PC-3 (cell line): ENCODE measurements at regions not wholly inside any gene's neighbourhood (a gene's known extent, or its start where the extent isn't known, plus 50 kb on each side); places are given as distances from the start of the nearest gene placed in this dataset.

ENCODE experiments used
- ATAC-seq: fragments of 200-7000 bp; cut with Tn5 transposase; 2 replicates; pipeline ENCODE4 v1.9.1; 2020; ENCODE audit warnings: mild to moderate bottlenecking, moderate library complexity
- BruUV-seq: library from RNA; stranded (reverse); fragments of 400-500 nt; replicated peaks from 2 replicates; lab custom pipeline; 2021; lab: Mats Ljungman, UMichigan
- CTCF ChIA-PET: fragments of 300-600 bp; sonication (Branson Sonifier 250); formaldehyde crosslinking; loops from one replicate; lab custom pipeline; 2022; ENCODE audit warnings: antibody characterized with exemption; lab: Charles Lee
- POLR2A ChIA-PET: fragments of 300-600 bp; sonication (Branson Sonifier 250); formaldehyde crosslinking; loops from one replicate; lab custom pipeline; 2022; ENCODE audit warnings: antibody characterized with exemption; ENCODE audit not compliant: unreplicated experiment; lab: Charles Lee
- DNase-seq: peaks from one replicate; pipeline ENCODE4 v3.0.0-alpha.2; 2015
- H2AFZ ChIP-seq: fragments of 300-600 bp; sonication (generic); 2 replicates; pipeline ENCODE4 v1.6.0; 2016; ENCODE audit warnings: antibody characterized with exemption, low read length
- H3F3A ChIP-seq: fragments of 300-600 bp; sonication (generic); one replicate; pipeline ENCODE4 v1.6.0; 2017; ENCODE audit warnings: antibody characterized with exemption, low read length, control low read depth, mild to moderate bottlenecking; ENCODE audit not compliant: unreplicated experiment
- H3K27ac ChIP-seq: fragments of 300-600 bp; sonication (generic); 2 replicates; pipeline ENCODE4 v1.5.1; 2016; ENCODE audit warnings: mild to moderate bottlenecking, low read length
- H3K27me3 ChIP-seq: fragments of 300-600 bp; sonication (generic); 2 replicates; pipeline ENCODE4 v1.6.1; 2016; ENCODE audit warnings: low read length, mixed read lengths
- H3K36me3 ChIP-seq: fragments of 300-600 bp; sonication (generic); 2 replicates; pipeline ENCODE4 v1.6.1; 2016; ENCODE audit warnings: low read depth, mixed run types, low read length, mixed read lengths
- H3K4me1 ChIP-seq: fragments of 300-600 bp; sonication (generic); 2 replicates; pipeline ENCODE4 v1.5.1; 2016; ENCODE audit warnings: low read length; ENCODE audit not compliant: insufficient read depth
- H3K4me2 ChIP-seq: fragments of 300-600 bp; sonication (generic); 2 replicates; pipeline ENCODE4 v1.6.0; 2016; ENCODE audit warnings: low read length
- H3K4me3 ChIP-seq: fragments of 300-600 bp; sonication (generic); 2 replicates; pipeline ENCODE4 v1.5.1; 2016; ENCODE audit warnings: mild to moderate bottlenecking, low read length, mixed read lengths
- H3K79me2 ChIP-seq: fragments of 300-600 bp; sonication (generic); 2 replicates; pipeline ENCODE4 v1.6.1; 2017; ENCODE audit warnings: low read length, mixed read lengths
- H3K9ac ChIP-seq: fragments of 300-600 bp; sonication (generic); 2 replicates; pipeline ENCODE4 v1.6.0; 2016; ENCODE audit warnings: mild to moderate bottlenecking, low read length
- H3K9me2 ChIP-seq: fragments of 300-600 bp; sonication (generic); replicated peaks from 2 replicates; pipeline ENCODE4 v1.6.1; 2016; ENCODE audit warnings: mixed run types, low read length, mixed read lengths
- H3K9me3 ChIP-seq: fragments of 300-600 bp; sonication (generic); 2 replicates; pipeline ENCODE4 v1.6.1; 2016; ENCODE audit warnings: low read length, mixed read lengths
- H4K20me1 ChIP-seq: fragments of 300-600 bp; sonication (generic); 2 replicates; pipeline ENCODE4 v1.6.1; 2016; ENCODE audit warnings: low read length, mixed read lengths
- CTCF ChIP-seq: fragments of 300-600 bp; sonication (generic); conservative IDR thresholded peaks from 2 replicates; pipeline ENCODE4 v1.5.1; 2017; ENCODE audit warnings: antibody characterized with exemption, low read depth, mild to moderate bottlenecking, low read length
- EZH2 ChIP-seq: fragments of 300-600 bp; sonication (generic); IDR thresholded peaks from one replicate; pipeline ENCODE4 v1.6.1; 2017; ENCODE audit warnings: antibody characterized with exemption, mild to moderate bottlenecking, low read length; ENCODE audit not compliant: unreplicated experiment
- EZH2phosphoT487 ChIP-seq: fragments of 300-600 bp; sonication (generic); IDR thresholded peaks from 2 replicates; pipeline ENCODE4 v1.6.1; 2018; ENCODE audit warnings: mild to moderate bottlenecking, antibody characterized with exemption, low read length, borderline replicate concordance
- intact Hi-C: fragments of 100-400 bp; cut with micrococcal nuclease; formaldehyde crosslinking; loops from 2 replicates; pipeline ENCODE4 v1.9.0; 2023

GRCh38 chr14:82915381-82915780, 1381.7 kb upstream of the SEL1L start:
- Histone ChIP-seq H3K4me3 (no peak overlapping the region), H2AFZ (no peak overlapping the region), H3K27ac (no peak overlapping the region), H3K36me3 (no peaks in the 10 kb centered on the region), H3K9me2 (no peaks in the 10 kb centered on the region), H3K79me2 (no peaks in the 10 kb centered on the region), H3K4me1 (no peaks in the 10 kb centered on the region), H3K27me3 (no peaks in the 10 kb centered on the region), H3K4me2 (no peak overlapping the region), H4K20me1 (no peaks in the 10 kb centered on the region), H3K9me3 (0 out of 2 replicates have a peak, but pooled peaks cover 7% of the 10 kb centered on the region), H3F3A (no peaks in the 10 kb centered on the region), H3K9ac (no peak overlapping the region)
- POLR2A ChIA-PET = no interaction called here
- DNase-seq (no peak), ATAC-seq (no peak)
- BruUV-seq = no TSS peak
- no peak for TF ChIP-seq CTCF
- no peak for TF ChIP-seq EZH2phosphoT487
- TF ChIP-seq EZH2 = no peak
- intact Hi-C loops = no loop called here
- CTCF ChIA-PET = no interaction called here

- Histone ChIP-seq H3K27ac (no peak overlapping the region), H2AFZ (no peak overlapping the region), H3K9me3 (peaks cover 12% of the 10 kb centered on the region), H3K9me2 (no peaks in the 10 kb centered on the region), H3K4me3 (no peak overlapping the region), H3K9ac (no peak overlapping the region), H4K20me1 (no peaks in the 10 kb centered on the region), H3F3A (no peaks in the 10 kb centered on the region), H3K27me3 (no peaks in the 10 kb centered on the region), H3K4me2 (no peak overlapping the region), H3K79me2 (no peaks in the 10 kb centered on the region), H3K36me3 (no peaks in the 10 kb centered on the region), H3K4me1 (no peaks in the 10 kb centered on the region)
- DNase-seq = no peak
- ChIA-PET POLR2A (no interaction called here), CTCF (no interaction called here)
- TF ChIP-seq CTCF = no peak
- TF ChIP-seq EZH2 = no peak
- no peak for TF ChIP-seq EZH2phosphoT487
- BruUV-seq = no TSS peak
- no peak for ATAC-seq
- intact Hi-C loops = no loop called here
Measured at GRCh38 chr14:82935691-82936090, 1402.0 kb upstream of the SEL1L start.

GRCh38 chr14:82951171-82951570, 1417.5 kb upstream of the SEL1L start:
- H3K9me3 ChIP-seq = 0 out of 2 replicates have a peak, but pooled peaks cover 11% of the 10 kb centered on the region
- no TSS peak for BruUV-seq
- intact Hi-C loops = no loop called here

More at GRCh38 chr14:82951171-82951570, 1417.5 kb upstream of the SEL1L start:
- H3K9me2 ChIP-seq = no peaks in the 10 kb centered on the region
- DNase-seq (no peak), ATAC-seq (no peak)
- no peaks in the 10 kb centered on the region for H4K20me1 ChIP-seq
- no peaks in the 10 kb centered on the region for H3K27me3 ChIP-seq
- no peaks in the 10 kb centered on the region for H3F3A ChIP-seq
- H3K79me2 ChIP-seq = no peaks in the 10 kb centered on the region
- ChIA-PET POLR2A (no interaction called here), CTCF (no interaction called here)
- no peak overlapping the region for H3K4me2 ChIP-seq
- no peaks in the 10 kb centered on the region for H3K4me1 ChIP-seq
- H3K9ac ChIP-seq = no peak overlapping the region
- H2AFZ ChIP-seq = no peak overlapping the region
- H3K4me3 ChIP-seq = no peak overlapping the region
- TF ChIP-seq EZH2 (no peak), CTCF (no peak), EZH2phosphoT487 (no peak)
- H3K27ac ChIP-seq = no peak overlapping the region
- H3K36me3 ChIP-seq = no peaks in the 10 kb centered on the region
